NCI-H2196 treated with DMSO at 0.1 percent for 48 hours (cell line): ENCODE measurements at regions not wholly inside any gene's neighbourhood (a gene's known extent, or its start where the extent isn't known, plus 50 kb on each side); places are given as distances from the start of the nearest gene placed in this dataset.

Source experiments
- DNase-seq: peaks from one replicate; lab custom pipeline; 2025; ENCODE audit not compliant: unreplicated experiment; lab: John Stamatoyannopoulos, UW

DNA sequence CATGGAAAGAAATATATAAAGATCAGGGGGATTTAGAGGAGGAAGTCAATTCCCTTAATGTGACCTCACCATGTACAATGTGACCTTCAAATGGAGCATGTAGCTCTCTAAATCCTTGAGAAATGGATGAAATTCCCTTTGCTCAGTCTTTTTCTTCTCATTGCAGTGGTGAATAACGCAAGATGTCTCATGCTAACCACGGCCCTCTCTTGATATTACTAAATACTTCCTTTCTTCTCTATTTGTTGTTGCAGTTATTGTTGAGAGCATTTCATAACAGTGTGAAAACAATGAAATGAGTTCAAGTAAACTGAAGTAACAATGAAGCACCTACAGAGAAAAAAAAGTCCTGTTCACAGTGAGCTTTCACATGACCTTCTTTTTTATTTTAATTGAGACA is 55.6 kb downstream of the ZNF281 start:
- no peak for DNase-seq

DNA sequence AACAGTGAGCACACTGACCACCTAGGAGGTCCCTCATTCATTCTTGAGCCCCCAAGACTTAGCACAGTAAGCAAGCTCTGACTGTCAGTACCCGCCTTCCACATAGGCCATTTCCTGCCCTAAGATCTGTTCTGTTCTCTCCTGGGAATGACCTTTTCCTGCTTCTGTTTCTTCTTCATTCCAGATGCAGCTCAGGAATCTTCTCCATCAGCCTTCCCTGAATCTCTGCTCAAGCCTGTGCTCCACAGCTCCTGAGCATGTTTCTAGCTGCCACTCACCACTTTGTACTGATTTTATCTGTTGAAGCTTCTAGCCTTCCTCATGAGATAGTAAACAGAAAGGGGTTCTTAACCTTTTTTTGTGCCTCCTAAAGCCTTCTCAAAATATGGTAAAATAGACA is 56.6 kb downstream of the ZNF281 start:
- DNase-seq = no peak

DNA sequence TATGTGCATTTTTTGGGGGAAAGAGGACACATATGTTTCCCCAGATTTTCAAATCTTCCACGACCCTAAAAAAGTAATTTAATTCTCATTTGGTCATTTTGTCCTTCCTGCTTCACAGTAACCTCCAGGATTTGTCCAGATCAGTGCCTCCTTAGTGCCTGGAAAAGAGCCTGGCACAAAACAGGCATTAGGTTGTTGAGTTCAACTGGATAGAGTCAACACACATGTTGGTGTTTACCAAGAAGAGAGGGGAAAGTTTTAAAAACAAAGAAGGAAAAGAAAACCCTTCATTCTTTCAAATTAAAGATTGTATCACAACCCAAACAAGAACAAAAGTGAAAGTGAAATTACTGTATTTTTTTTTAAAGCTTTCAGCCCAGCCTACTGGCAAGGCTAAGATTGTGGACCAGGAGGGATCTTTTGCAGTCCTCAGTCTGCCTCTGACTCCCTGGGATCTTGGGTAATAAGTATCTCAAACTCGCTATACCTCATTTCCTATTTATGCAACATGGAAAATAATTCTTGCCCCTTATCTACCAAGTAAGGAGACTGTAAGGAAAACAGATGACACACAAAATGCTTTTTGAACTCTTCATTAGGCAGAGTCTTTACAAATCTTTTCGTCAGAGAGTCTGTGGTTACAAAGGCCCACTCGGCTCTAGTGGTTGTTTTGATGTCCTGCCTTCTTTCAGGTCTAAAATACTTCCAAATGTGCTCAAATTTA is 57.8 kb downstream of the ZNF281 start:
- no peak for DNase-seq

DNA sequence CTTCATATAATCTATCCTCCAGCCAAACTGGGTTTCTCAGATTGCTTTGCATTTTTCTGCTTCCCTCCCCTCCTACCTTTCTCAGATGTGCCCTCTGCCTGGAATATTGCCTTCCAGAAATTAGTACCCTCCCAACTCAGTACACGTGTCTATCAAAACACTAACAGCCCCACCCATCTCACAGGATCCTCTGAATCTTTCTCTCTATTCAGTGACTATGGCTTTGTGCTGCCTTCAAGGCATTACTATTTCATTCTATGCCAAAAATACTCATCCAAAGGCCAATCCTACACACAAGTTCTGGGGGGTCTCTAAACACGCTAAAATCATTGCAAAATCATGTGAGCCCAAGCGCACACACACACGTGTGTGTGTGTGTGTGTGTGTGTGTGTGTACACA is 58.4 kb downstream of the ZNF281 start:
- no peak for DNase-seq

DNA sequence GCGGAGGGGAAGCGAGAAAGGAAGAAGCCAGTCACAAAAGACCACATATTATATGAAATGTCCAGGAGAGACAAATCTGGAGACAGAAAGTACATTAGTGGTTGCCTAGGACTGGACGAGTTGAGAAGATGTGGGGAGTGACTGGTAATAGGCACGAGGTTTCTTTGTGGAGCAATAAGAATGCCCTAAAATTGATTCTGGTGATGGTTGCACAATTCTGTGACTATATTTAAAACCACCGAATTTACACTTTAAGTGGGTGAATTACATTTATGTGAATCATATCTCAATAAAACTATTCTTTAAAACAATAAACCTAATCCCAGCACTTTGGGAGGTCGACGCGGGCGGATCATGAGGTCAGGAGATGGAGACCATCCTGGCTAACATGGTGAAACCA is 63.1 kb downstream of the ZNF281 start:
- no peak for DNase-seq

DNA sequence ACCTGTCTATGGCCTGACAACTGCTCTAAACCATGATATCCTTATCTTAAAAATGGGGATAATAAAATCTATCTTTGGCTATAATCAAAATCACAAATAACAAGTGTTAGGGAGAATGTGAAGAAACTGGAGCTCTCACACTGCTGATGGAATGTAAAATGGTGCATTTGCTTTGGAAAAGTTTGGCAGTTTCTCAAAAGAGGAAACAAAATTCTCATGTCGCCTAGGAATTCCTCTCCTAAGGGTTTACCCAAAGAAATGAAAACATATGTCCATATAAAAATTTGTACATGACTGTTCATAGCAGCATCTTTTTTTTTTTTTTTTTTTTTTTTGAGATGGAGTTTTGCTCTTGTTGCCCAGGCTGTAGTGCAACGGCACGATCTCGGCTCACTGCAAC is 64.3 kb downstream of the ZNF281 start:
- no peak for DNase-seq

DNA sequence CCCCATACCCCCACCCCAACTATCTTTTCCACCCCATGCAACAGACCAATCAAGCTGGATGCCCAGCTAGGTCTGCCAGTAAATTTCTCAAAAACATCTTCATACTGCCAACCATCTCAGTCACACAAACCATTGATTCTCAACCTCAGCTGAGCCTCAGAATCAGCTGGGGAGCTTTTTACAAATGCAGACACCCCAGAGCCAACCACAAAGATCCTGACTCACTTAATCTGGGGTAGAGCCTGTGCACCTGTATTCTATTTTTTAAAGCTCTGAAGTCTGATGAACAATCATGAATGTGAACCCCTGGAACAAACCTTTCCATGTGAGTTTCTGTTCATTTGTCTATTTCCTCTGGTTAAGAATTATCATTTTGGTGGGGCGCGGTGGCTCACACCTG is 66.0 kb downstream of the ZNF281 start:
- no peak for DNase-seq

DNA sequence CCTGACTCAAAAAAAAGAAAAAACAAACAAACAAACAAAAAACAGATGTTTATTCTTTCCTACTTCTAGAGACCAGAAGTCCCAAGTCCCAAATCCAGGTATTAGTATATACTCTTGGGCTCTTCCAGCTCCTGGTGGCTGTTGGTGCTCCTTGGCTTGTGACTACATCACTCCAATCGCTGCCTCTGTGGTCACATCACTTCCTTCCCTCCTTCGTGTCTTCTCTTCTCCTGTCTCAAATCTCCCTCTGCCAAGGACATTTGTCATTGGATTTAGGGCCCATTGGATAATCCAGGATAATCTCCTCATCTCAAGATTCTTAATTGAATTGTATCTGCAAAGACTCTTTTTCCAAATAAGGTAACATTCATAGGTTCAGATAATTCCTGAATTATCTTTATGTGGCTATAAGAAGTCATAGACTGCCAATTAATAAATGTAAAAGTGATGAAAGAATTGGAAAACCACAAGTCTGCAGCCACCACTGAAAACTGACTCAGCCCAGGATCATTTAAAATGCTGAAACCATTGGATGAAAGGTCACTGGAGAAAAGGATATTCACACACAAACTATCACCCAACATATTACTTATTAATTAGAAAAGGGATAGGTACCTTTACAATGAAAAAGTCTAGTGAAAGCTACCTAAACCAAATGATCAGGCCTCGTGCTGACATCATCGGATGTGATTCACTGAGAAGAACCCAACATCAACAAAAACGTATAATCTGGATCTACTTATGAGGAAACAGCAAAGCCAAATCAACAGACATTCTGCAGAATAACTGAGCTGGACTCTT is 67.1 kb downstream of the ZNF281 start:
- no peak for DNase-seq

DNA sequence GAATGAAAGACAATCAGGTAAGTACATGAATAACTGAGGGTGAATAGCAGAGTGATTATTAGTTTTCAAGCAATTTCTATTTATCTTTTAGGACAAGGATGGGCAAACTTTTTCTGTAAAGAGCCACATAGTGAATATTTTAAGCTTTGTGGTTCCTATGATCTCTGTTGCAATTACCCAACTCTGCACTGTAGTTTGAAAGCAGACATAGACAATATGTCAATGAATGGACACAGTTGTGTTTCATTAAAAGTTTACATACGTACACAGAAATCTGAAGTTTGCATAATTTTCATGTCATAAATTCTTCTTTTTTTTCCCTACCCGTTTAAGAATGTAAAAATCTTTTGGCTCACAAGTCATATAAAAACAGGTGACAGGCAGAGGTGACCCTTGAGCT is 71.4 kb downstream of the ZNF281 start:
- no peak for DNase-seq

DNA sequence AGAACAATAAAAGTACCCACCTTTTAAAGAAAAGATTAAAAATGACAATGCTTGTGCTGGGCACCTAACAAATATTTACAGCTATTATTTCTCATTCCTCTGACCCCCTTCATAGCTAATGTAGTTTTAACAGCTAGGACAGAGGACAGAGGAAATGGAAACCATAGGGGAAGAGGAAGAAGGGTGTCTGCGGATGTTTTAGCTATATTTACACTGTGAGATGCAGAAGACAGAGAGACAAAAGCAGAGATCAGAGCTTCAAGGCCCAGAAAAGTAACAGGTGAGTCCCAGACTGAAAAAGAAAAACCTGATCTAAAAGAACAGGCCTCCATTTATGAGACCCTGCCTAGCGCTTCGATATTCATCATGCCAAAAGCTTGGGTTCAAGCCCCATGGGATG is 72.0 kb downstream of the ZNF281 start:
- DNase-seq = no peak

DNA sequence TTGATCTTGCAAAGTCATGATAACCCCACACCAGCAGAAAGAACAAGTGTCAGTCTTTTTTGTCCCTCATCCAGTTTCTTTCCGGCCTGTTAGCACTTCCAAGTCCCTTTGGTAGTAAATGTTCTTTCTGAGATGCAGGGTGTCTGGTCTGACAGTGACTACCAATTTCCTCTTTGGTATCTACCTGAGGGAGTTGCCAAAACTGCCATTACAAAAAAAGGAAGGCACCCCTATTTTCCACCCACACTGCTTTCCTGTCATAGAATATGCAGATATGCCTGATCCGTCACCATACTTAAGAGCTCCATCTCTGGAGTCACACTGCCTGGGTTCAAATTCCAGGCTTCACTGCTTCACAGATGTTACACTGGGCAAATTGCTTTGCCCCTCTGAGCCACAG is 72.4 kb downstream of the ZNF281 start:
- DNase-seq = no peak

DNA sequence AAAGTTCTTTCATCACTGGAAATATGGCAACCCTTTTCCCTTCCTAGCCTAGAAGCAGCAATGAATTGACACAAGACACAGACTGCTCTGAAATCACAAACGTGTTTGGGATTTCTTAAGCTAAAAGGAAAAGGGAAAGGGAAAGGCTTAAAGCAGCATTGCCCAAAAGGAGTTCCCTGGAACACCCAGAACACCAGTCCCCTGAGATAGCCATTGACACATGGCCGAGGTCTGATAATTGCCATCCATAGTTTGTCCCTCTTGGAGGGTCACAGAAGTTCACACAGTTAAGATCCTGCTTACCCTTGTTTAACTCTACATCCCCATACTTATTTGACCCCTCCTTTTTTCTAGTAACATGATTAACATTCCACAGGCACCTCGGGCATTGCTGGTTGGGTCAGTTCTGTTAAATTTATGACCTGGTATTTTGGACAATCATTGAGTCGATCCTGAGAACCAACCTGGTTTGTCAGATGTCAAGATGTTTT is 72.9 kb downstream of the ZNF281 start:
- no peak for DNase-seq

DNA sequence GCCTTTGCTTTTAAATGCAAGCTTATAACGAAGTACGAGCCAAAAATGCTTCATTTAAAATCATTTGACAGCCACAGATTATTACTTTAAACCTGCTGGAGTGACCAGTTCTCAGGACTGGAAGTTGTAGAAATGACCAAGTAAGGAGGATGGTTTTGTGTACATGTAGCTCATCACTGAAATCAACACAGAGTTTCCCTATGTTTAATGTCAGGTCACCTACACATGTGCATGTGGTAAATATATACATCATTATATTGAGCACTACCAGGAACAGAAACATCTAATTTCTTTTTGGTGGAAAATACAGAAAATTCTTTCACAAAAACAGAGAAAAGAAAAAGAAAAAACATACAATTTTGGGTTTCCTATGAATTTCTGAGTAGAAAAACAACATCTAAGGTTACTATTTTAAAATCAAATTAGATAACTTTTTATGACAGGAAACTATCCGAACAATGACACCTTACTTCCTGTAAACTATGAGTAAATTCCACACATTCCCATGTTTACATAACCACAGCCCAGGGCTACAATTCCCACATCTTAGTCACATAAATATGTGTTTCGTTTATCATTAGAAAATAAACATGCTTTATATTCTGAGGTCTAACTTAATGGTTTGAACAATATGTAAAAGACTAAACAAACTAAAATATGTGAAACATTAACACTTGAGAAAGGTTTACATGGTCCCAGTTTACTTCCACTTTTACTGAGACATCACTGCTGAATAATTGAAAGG is 73.6 kb downstream of the ZNF281 start:
- no peak for DNase-seq

DNA sequence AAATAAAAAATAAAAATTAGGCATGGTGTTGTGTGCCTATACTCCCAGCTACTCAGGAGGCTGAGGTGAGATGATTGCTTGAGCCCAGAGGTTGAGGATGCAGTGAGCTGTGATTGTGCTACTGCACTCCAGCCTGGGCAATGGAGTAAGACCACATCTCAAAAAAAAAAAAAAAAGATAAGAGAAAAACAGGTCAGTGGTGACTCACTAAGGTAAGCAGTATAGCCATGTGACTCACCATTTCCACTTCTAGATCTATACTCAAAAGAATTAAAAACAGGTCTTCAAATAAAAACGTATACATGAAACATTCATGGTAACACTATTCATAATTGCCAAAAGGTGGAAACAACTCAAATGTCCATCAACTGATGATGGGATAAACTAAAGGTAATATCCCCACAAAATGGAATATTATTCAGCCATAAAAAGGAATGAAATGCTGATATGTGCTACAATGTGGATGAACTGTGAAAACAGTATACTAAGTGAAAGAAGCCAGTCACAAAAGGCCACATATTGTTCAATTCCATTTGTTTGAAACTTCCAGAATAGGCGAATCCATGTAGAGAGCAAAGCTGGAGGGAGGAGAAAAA is 75.1 kb downstream of the ZNF281 start:
- no peak for DNase-seq

DNA sequence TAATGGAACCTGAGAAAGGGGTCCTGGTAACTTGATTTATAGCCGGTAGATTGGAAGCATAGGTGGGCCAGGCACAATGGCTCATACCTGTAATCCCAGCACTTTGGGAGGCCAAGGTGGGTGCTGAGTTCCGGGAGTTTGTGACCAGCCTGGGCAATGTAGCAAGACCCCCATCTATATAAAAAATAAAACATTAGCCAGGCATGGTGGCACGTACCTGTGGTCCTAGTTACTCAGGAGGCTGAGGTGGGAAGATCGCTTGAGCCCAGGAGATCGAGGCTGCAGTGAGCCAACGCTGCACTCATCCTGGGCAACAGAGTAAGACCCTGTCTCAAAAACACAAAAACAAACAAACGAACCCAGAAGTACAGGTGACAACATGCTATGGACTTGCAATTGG is 76.5 kb downstream of the ZNF281 start:
- DNase-seq = no peak

DNA sequence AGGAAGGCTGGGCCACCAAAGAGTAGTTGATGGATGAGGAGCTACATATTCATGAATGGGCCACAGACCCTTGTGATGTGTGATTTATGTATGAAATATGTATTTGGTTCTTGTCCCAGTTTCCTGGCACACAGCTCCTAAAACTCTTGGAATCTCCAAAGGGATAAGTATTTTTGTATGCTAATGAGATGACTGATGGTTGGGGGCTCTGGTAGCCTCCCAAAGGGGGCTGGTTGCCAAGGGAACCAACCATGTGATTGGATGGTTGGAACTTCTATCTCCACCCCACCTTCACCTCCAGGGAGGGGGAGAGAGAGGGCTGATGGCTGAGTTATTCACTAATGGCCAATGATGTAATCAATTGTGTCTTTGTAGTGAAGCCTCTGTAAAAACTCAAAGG is 77.1 kb downstream of the ZNF281 start:
- DNase-seq = no peak

DNA sequence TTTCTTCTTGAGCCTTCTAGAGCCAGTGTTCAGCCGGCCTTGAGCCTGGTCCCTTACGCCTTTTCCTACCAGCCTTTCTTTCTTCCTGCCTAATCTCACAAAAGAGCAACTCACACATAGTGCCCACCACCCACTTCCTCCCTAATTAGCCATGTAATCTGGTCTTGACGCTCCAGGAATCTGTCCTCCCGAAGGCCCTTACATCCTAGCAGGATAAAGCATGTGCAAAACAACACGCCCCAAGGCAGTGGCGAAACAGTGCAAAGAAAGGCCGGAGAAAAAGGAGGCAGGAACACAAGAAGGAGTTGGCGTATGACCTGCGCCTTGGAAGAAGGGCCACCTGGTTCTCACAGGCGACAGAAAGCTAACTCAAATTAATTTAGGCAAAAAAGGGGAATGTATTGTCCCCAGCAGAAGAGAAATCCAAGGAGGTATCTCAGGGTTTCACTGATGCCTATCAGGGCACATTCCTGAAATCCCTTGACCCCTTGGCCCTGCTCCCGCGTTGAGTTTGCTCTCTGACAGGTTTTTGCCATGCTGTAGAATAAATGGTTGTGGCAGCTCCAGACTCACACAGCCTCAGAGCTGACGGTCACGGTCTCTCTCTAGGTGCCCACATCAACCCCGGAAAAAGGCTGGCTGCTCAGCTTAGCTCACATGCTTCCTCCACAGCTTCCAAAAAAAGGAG is 79.0 kb downstream of the ZNF281 start:
- no peak for DNase-seq

DNA sequence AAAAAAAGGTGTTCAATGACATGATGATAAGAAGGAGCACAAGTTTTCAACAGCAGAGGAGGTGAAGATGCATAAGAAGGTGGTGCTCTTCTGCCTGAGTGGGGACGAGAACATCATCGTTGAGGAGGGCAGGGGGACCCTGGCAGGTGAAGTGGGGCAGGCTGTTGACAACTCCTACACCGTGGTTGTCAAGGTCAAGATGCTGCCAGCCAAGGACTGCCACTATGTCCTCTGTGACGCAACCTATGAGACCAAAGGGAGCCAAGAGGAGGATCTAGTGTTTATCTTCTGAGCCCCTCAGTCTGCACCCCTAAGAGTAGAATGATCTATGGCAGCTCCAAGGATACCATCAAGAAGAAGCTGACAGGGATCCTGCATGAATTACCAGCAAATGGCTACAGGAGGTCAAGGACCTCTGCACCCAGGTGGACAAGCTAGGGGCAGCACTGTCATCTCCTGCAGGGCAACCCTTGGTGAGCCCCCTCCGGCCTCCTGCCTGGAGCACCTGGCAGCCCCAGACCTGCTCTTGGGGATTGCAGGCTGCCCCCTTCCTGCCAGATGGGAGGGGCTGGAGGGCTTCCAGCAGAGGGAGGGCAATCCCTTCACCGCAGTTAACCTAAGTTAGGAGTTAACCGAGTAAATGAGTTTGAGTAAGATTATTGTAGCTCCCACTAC is 80.5 kb downstream of the ZNF281 start:
- DNase-seq = no peak

DNA sequence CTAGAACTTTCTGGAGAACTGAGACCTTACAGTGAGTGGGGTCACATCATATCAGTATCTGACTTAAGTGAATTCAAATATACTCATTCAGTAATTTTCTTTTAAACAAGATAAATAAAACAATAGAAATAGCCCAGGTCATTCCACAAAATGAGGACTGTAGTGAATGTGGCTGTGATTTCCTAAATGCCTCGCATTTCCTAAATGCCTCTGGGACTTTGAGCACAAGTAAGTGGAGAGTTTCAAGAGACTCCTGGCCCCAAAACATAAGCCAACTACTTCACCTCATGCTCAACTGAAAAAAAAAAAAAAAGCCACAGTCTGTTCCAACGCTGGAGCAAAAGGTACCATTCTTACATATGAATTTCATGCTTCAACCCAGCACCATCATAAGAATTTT is 81.5 kb downstream of the ZNF281 start:
- DNase-seq = no peak

DNA sequence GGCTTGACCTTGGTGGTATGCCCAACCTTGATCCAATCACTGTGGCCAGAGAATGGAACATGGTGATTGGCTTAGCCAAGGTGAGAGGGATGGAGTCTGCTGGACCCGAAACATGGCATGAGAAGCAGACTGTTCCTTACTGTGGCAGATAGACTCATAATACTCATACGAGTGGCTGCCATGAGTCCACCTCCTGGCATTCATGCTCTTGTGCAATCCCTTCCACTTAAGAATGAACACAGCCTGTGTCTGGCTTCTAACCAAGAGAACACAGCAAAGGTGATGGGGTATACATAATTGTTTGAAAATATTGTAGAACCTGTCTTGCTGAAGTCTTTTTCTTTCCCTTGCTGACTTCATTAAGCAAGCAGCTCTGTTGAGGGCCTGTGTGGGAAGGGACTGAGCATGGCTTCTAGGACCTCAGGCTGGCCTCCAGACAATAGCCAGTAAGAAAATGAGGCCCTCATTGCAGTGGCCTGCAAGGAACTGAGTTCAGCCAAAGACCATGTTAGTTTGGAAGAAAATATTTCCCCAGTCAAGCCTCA is 85.9 kb downstream of the ZNF281 start:
- no peak for DNase-seq
